ENCODE measurements at regions not wholly inside any gene's neighbourhood (a gene's known extent, or its start where the extent isn't known, plus 50 kb on each side); places are given as distances from the start of the nearest gene placed in this dataset.

DNA sequence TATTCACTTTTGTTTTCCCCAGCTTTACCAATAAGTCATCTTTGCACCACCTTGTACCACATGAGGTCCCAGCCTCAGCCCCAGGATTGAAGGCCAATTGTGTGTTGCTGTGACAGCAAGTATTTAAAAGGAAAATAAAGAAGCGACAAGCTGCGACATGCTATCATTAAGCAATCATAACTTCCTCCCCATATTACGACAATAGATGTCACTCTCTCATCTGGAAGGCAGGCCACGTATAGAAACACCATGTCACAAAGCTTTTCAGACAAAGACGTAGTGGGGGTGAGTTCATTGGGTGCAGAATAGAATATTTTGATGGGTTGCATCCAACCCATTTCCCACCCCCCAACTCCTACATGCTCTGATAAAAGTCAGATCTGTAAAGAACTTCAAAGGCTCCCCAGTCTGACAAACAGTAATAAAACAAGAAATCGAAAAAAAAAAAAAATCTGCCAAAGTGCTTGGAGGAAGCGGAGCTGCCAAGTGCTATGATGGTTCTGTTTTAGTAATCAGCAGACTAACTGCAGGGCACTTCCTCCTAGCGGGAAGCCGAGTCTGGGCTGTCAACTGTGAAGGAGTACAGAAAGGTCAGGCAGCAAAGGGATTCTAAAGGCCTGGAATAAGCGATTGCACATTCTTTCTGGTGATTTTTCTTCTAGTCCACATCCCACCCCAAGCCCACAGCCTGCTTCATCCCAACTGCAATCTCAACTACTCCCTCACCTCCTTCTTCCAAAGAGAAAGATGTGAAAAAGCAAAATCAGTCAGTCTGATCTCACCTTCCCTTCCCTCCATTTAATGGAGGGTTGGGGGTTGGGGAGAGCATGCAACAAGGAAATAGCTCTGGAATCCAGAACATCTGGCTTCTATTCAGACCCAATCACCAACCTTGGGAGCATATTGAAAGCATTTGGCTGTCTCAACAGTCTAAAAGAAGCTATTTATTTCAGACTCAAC lies 131.4 kb upstream of the UBASH3B start:
- no peak for DNase-seq

DNA sequence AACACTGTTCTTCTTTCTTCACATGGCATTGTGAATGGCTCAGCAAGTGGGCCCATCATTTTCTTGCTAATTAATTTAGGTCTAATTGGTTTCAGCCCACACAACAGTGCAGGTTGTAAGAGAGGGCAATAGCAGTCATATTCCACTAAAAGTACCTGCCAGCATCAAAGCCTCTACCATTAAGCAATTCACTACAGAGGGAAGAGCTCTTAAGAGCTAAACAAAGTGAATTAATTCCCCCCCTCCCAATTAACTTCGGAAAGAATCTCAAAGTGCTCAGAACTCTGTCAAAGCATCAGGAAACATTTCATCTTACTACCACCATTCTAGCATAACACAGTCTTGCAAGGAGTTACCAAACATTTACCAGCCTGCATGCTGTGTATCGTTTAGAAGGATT lies 133.9 kb upstream of the UBASH3B start:
- no peak for DNase-seq

DNA sequence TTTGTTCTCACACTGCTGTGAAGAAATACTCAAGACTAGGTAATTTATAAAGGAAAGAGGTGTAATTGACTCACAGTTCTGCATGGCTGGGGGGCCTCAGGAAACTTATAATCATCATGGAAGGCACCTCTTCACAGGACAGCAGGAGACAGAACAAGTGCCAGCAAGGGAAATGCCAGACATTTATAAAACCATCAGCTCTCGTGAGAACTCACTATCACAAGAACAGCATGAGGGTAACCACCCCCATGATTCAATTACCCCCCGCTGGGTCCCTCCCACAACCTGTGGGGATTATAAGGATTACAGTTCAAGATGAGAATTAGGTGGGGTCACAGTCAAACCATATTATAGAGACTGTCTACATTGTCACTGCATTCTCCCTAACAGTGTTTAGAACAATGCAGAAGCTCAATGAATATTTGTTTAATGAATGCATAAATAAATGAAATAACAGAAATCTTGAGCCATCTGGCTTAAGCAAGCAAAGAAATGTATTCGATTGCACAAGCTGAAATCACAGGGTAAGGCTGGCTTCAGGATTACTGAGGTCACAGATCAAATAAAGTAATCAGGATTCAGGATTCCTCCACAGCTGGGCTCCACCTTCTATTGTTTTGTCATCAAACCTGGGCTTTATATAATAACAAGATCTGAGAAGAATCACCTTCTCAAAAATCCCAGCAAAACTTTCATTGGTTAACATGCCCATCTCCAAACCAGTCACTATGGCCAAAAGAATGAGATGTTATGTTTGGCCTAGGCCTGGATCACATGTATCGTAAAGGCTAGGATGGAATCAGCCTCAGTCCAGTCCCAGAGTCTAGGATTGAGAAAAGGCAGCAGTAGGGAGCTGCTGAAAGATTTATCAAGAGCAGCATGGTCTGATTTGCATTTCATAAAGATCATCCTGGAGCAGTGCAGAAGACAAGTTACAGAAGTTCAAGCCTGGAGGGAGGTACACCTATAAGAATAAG lies 137.8 kb upstream of the UBASH3B start:
- DNase-seq = no peak

DNA sequence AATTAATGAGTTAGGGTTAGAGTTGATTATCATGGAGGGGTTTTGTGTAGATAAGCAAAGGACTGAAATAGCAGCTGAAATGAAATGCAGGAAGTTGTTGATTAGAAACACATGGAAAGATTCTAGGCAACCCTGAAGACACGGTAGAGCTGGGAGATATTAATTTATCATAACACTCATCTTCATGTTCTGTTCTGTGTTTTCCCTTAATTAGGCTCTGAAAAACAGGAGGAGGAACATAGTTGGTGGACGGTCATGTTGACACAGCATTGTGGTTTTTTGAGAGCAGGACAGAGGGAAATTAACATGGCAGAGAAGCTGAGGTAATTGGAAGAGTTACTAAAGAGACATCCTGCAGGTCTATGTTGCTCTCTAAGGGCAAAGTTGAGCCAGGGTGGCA lies 138.8 kb upstream of the UBASH3B start:
- DNase-seq = no peak

DNA sequence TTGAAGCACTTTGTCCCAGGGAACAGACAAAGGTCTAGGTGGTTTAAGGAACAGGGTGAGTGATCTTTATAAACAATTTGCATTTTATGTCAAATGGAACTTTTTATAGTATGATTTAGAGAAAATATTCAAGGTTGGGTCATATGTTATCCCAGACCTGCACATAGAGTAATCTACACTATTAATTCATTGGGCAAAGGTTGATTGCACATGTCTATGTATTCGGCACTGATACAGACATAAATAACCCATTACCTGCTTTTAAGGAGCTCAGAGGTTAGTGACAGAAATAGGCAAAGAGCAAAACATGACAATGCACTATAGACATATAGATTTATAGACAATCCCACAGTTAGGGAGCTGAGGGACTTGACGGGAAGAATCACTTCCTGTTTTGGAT lies 141.5 kb upstream of the UBASH3B start:
- no peak for DNase-seq

DNA sequence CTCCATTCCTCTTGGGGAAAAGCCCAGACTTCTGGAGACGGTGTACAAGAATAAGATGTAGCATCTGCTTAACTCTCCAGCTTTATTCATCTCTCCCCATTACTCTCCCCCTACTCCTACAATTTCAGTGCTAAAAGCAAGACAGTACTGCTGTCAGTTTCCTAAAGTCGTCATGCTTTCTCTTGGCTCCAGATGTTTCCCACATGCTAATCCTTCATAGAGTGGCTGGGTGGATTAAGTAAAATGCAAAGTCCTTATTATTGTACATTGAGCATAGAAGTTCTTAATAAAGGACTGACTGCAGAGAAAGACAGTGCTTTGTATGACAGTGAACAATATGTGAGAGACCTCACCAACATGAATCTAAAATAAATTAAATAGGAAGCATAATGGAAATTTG lies 142.2 kb upstream of the UBASH3B start:
- DNase-seq = no peak

DNA sequence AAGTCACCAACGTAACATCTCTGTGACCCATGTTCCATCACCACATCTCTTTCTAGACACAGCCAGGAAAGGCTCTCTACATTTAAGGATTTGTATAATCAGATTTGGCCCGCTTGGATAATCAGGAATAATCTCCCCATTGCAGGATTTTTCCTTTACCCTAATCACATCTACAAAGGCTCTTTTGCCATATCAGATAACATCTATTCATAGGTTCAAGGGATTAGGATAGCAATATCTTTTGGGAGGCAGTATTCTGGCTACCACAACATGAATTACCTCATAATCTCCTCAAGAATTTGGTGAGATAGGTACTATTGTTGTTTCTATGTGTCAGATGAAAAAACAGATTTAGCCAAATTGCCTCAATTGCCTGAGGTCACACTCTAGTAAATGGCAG lies 142.8 kb upstream of the UBASH3B start:
- no peak for DNase-seq

DNA sequence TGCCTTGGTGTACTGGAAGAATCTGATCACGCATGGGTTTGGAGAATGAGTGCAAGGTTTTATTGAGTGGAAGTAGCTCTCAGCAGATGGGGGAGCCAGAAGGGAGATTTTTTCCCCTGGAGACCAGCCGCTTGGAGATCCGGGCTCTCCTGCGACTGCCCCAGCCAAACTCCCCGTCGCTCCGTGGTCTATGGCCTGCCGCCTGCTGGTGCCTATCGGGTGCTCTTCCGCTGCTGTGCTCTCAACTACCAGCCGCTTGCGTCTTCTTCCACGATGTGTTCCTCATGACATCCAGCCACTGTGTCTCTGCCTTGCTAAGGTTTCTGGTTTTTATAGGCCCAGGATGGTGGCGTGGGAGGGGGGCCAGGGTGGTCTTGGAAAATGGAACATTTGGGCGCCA lies 145.6 kb upstream of the UBASH3B start:
- no peak for DNase-seq

DNA sequence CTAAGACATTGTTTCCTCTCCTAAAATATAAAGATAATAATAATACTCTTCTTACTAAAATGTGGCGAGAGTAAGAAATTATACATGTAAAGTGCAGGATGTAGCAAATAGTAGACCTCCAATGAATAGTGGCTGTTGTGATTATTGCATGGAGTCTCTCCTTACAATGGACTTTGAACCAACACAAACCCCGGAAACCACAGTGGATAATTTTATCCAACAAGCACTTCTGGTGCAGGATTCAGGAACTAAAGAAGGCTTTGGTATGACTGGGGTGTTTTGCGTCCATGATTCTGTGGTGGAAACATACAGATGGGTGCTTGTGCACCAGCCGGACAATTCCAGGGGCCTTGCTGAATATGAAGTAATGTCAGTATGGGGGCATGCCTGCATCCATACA lies 146.4 kb upstream of the UBASH3B start:
- DNase-seq = no peak

DNA sequence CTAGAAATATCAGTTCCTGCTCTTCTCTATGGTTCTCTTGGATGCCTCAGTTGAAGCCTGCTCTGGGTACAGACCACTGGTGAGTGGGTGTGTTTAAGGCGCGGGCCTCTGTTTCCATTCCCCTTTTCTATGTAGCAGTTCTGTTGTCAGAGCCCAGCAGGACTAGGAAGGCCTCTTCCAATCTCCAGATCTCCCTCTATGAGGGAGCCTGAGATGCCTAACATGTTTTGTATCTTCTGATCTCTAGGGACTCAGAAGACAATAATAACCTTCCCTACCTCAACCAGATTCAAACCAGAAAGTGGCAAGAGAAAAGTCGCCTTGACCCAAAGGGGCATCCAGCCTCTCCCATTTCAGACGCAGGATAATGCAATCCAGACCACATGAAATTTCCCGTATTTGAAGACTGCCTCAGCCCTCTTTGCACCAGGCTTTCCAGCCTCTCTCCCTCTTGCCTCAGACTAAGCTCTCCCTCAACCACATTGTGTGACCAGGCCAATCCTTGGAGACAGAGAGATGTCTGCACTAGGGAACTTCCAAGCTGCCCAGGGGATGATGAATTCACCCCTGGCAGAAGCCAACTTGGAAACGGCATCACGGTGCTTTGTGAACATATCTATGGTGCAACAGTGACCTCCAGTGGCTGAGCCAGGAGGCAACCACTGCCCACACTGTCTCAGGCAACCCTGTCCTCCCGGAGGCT lies 150.1 kb upstream of the UBASH3B start:
- DNase-seq = peak; percentile 3

DNA sequence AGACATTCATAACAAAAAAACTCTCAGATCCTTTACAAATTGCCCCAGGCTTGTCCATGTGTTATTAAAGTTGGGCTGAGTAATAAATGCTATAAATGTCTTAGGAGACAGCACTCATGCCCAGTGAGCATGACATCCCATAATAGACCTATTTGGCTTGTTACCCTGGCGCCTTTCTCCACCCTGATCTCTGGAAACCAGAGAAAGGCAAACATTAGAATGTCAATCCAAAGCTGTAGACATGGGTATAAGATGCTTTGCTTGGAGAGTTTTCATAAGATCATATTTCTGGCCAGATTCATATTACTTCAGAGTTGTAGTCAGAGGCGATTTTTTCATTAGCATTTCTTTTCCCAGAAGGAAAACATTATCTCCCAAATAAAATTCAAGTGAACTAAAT lies 161.3 kb upstream of the UBASH3B start:
- DNase-seq = no peak

DNA sequence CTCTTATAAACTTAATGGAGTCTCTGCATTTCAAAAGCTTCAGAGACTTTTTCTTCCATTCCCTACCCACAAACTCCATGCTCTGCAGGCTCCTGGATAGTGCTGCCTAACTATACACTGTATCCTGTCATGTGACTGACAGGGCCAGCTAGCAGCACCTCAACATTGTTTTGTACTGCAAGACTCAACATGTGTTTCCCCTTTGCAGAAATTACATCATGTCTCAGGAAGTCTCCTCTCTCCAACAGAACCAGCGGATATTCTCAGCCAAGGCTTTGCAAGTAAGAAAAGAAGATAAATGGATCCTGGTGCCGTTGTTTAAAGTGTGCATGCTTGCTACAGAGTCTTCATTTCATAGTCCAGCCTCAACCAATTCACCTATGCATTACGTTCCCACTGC lies 164.0 kb upstream of the UBASH3B start:
- DNase-seq = no peak

DNA sequence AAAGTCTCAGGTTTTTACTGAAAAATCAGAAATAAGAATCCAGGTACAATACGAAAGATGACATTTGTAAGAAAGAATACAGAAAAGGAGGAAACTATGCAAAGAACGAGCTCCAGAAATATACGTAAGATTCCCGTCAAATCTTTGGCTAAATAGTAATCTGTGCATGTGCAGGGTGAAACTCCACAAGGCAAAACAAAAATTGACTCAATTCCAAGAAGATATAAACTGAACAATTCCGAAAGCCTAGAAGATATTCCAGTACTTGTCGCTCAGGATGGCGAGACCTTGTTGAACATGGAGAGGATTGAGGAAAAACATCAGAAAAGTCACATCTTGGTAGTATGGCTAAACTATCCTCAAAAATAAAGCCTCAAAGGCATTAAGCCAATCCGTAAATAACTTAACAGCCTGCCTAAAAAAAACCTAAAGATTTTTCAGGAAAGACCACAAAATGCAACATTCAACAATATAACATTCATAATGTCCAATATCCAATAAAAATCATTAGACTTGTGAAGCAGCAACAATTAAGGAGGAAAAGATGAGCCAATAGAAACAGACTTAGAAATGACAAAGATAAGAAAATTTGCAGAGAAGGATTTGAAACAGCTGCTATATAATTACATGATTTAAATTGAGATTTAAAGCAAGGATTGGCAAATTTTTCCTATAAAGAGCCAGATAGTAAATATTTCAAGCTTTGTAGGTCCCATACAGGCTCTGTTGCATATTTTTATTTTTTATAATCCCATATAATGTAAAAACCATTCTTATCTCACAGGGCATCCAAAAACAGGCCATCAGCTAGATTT lies 166.4 kb upstream of the UBASH3B start:
- DNase-seq = no peak

DNA sequence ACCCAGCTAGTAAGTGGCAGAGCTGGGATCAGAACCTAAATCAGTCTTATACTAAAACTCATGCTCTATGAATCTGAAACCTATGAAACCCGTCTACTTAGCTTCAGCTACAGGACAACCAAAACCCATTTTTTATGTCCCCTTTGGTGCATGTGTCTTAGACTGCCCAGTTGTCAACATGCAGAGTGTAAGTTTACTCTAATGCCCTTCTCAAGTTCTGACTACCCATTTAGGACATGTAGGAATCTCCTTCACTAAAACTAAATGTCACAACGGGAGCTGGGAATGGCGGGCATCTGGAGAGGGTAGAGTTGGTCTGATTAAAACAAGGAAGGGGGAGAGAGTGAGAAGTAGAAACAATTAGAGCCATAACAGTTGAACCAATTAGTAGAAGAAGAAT lies 167.9 kb upstream of the UBASH3B start:
- DNase-seq = no peak

DNA sequence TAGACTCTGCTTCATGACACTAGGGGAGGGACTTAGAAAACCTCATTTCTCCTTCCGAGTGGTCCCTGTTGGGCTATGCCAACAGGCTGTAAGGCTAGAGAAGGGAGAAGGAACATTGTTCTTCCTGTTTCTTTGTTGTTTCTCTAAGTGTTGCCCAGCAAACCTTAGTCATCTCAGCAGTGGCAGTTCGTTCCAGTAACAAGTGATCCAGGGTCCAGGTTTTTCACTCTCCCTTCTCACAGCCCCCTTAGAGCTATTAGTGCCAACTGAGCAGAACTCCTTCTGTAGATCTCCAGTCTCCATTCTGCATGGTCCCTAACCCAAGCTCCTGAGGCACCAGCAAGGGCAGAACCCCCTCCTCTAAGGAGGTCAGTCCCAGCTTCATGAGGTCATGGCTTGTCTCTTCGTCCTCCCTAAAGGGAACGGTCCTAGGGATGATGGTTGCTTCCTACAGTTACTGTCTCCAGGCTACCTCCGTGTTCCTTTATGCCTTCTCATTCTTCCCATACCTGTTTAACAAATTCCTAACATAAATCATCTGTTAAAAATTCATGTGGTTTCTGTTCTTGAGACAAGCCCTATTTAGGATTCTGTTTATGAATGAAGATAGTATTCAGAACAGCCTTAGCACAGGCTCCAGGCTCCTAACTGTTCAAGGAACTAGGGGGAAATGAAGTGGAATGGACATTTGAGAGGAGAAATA lies 168.6 kb upstream of the UBASH3B start:
- DNase-seq = no peak

DNA sequence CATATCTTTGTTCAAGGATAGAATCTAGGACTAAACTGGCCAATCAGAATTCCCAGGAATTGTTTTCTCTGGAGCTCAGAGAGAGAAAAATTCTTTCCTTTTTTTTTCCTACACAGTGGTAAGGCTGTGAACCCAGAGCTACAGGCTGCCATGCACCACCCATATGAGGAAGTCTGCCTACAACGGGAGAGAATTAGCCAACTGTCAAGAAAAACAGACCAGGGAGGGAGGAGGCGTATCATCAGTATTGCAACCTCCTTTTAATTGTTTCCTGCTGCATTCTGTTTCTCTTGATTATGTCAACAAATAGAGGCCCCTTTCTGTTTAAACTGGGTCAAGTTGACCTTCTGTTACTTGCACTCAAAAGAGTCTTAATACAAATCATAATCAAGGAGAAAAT lies 176.5 kb upstream of the UBASH3B start:
- no peak for DNase-seq

DNA sequence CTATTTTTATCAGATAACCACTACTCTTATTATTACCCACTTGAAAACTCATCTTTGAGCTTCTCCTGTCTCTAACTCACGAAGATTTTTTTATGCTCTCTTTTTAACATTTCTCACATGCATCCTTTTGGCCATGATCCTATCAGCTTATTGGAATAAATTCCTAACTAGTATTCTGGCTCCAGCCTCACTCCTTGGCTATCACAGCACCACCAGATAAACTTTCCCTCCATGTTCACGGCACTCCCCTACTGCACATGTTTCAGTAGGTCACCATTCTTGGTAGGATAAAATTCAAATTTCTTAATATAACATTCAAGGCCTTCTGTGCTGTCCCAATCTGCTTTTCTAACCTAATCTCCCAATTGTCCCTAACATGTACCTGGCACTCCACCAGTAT lies 186.6 kb upstream of the UBASH3B start:
- no peak for DNase-seq

DNA sequence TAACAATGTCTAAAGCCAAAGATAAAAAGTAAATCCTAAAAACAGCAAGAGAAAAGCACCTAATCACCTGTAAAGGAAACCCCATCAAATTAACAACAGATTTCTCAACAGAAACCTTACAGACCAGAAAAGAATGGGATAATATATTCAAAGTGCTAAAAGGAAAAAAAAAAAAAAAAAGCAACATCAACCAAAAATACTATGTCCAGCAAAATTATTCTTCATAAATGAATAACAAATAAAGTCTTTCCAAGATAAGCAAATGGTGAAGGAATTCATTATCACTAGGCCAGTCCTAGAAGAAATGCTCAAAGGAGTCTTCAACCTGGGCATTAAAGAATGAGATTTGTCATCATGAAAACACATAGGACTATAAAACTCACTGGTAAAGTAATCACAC lies 192.0 kb upstream of the UBASH3B start:
- DNase-seq = no peak

DNA sequence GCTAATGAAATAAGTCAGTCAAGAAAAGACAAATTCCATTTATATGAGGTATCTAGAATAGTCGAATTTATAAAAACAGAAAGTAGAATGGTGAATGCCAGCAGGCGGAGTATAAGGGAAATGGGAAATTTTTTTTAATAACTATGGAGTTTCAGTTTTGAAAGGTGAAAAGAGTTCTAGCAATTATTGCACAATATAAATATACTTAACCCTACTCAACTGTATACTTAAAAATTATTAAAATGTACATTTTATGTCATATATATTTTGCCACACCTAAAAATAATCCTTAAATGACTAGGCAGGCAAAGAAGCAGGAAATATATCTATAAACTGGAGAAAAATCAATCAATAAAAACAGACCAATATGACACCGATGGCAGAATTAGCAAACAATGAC lies 196.5 kb upstream of the UBASH3B start:
- no peak for DNase-seq

DNA sequence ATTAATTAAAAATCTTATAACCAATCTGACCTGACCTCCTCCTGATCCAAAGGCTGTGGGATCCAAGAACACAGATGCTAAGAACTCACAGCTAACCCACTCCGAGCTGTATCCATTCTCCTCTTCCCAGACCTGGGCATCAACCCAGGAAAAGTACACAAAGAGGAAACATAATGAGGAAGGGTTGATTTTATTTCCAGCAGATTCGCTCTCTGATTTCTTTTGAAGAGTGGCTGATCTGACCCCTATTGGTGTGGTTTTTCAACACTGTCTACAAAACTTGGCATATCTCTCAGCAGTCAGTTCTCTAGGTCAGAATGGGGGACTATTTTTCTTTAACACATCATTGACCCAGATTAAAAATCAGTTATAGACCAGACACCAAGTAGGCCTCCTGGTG lies 201.9 kb upstream of the UBASH3B start:
- no peak for DNase-seq

DNA sequence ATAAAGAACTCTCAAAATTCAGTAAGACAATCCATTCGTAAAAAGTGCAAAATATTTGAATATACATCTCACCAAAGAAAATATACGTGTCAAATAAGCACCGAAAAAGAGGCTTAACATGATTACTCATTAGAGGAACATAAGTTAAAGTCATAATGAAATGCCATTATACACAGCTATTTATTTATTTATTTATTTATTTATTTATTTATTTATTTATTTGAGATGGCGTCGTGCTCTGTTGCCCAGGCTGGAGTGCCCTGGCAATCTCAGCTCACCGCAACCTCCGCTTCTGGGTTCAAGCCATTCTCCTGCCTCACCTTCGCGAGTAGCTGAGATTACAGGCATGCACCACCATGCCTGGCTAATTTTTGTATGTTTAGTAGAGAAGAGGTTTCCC lies 203.6 kb upstream of the UBASH3B start:
- no peak for DNase-seq

DNA sequence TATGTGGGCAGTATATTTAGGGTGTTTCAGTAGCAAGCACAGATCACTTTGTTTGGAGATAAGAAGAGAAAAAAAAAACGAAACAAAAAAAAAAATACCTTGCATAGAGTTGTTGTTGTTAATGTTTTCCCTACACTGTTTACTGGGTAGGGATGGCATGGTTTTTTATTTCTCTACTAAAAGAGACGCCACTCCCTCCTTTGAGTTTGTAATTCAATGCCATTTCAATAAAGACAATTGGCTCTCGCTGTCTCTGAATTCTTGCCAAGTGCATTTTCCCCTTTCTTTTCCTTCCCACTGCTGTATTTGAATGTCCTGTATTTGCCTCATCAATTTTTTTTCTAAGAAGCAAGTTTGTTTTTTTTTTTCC lies 213.9 kb upstream of the UBASH3B start:
- no peak for DNase-seq

All from NCI-H510A treated with DMSO at 0.1 percent for 48 hours (cell line).